Activated T-cell treated with anti-CD3 and anti-CD28 coated beads for 24 hours (primary cell): ENCODE measurements at regions not wholly inside any gene's neighbourhood (a gene's known extent, or its start where the extent isn't known, plus 50 kb on each side); places are given as distances from the start of the nearest gene placed in this dataset.

ENCODE experiments used
- DNase-seq: peaks from one replicate; pipeline ENCODE4 v3.0.0-alpha.2; 2020; ENCODE audit warnings: low read depth

GRCh38 chr1:201589186-201589585, 50.3 kb downstream of the NAV1 start:
- no peak for DNase-seq

DNA sequence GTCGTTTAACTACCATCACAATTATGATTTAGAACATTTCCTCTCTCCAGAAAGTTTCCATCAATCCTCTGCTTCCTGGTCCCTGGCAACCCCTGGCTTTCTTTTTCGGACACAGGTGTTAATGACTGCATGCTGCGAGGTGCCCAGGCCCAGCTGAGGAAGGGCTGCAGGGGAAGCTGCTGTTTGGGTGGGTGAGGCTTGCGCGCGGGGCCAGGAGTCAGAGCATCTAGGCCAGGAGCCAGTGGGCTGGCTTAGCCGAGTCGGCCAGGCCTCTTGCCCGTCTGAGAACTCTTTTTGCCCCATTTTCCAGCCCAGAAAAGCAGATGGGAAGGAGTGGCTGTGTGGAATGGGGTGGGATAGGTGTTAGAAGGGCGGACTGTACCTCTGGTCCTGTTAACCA, 51.5 kb downstream of the NAV1 start:
- DNase-seq, result no peak

DNA sequence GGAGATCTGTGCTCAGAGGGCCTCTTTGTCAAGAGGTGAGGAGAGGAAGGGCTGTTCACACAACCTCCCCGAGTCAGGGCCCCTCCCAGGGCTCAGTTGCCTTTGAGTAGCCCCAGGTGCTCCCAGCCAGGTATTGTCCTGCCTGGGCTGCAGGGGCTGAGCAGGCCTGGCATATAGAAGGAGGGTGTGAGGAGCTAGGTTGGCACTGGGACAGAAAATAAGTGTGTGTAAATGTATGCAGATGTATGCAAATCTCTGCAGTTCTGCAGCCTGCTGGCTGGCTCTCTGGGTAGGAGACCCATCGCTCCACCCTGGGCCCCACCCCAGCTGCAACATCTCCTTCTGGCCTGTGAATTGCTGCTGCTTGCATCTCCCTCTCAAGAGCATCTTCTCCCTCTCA, 52.4 kb downstream of the NAV1 start:
- no peak for DNase-seq

DNA sequence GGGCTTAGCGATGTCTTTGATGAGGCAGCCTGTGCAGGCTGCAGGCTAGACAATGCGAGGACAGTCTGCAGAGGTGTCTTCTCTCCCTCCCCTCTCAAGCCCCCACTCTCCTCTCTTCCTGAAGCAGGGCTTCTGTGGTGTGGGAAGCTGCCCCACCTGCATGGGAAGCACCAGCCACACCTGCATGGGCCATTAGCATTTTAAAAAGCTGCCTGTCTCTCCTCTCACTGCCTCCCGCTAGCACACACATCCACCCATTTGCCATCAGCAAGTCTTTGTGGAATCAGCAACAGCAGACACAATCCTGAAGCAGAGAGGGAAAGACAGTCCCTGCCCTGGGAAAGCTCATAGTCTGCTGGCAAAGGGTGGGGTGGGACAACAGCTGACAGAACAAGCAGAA, 53.1 kb downstream of the NAV1 start:
- DNase-seq, result no peak

GRCh38 chr1:201593200-201593921, 54.4 kb downstream of the NAV1 start:
- DNase-seq, result no peak

DNA sequence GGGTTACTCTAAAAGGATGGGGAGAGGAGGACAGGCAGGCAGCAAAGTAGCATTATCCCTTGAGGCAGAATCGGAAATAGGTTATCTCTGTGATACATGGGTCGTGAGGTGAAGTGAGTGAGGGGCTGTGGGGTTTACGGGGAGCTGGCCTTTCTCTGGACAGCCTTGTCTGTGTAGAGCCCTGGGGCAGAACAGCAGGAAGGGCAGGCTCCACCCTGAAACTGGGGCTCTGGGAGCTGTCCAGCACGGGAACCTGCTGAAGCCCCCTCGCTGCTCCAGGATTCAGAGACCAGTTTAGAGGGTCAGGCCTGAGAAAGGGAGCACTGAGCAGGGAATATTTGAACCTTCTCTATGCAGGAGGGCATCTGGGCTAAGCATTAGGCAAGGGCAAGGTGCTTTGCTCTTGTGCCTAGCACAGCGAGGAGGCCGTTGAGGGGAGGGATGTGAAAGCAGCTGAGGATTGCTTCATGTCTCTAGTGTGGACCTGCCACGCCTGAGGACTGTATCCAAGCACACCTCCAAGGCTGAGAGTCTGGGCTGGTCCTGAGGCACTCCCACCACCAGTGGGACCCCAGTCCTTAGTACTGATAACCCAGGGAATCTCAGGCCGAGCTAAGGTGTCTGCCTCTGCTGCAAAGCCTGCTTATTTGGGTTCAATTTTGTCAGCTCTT, 55.8 kb downstream of the NAV1 start:
- no peak for DNase-seq

DNA sequence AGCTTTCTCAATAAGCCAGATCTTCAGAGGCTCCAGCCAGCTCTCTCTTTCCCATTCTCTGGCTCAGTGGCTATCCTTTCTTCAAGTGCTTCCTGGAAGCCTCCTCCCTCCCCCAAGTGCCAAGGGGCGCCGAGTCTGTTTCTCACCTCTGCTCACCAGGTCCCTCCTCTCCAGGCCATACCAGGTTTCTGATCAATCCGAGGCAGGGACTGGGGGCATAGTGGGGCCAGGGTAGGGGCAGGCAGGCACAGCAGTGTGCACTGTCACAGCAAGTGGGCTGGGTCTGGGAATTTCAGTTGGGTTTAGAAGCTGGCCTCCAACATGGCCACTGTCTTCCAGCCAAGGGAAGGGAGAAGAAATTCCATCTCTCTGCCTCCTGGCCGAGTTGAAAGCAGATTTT, 56.5 kb downstream of the NAV1 start:
- no peak for DNase-seq

GRCh38 chr1:201596101-201596868, 57.4 kb downstream of the NAV1 start:
- DNase-seq, result no peak

DNA sequence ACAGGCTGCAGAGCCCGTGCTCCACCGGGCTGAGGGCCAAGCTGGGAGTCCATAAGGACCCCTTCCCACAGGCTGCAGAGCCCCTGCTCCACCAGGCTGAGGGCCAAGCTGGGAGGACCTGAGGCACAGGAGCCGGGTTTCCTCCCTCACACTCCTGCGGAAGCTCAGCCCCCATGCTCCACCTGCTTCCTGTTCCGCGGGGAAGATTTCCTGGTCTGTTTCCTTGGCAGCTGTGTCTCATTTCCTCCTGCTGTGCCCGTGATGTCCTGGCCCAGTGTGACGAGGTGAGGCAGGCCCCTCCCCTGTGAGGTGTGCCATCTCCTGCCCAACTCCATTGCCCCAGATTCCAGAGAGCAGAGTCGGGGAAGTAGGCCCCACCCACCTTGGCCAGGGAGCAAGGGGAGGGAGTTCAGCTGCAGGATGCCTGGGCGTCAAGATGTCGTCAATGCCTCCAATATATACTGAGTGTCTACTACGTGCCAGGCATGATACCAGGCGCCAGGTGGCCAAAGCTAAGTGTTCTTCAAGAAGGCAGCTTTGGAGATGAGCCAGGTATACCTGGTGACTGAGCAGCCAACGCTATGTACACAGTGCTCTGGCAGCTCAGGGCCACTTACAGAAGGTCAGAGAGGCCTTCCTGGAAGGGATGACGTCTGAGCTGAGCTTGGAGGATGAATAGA, 58.8 kb downstream of the NAV1 start:
- no peak for DNase-seq

GRCh38 chr1:201598396-201598795, 59.5 kb downstream of the NAV1 start:
- DNase-seq, result no peak

DNA sequence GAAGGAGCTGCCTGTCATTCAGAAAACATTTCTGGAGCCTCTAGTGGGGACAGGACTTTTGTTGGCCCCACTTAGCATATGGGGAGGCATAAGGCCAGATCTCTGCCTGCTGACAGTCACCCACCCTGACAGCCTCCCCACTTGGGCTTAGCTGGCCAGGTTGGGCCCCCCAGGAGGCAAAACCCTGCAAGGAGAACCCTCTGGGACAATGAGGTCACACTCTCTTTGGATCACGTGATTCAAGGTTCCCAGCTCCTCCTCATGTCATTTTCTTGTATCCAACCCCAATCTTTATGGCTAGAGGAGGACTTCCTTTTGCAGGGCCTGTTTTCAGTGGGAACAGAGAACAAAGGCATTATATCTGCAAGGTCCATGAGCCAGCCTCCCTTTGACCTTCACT, 60.0 kb downstream of the NAV1 start:
- no peak for DNase-seq

DNA sequence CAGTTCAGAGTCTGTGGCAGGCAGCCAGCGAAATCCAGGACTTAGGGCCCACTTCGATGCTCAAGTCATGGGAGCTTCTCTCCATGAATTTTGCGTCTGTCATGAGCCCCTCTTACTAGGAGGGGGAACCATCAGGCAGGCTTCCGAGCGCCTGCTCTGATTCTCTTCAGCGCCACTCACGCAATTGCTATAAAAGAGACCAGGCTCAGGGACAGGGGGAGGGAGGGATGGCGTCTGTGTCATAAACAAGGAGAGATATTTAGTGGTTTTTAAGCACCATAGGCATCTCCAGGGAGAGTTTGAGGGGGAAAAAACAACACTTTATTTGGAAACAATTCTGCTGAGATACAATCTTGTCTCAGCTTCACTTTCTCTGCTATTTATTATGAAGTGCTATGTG, 60.6 kb downstream of the NAV1 start:
- DNase-seq, result no peak

GRCh38 chr1:201602413-201603265, 63.7 kb downstream of the NAV1 start:
- no peak for DNase-seq

DNA sequence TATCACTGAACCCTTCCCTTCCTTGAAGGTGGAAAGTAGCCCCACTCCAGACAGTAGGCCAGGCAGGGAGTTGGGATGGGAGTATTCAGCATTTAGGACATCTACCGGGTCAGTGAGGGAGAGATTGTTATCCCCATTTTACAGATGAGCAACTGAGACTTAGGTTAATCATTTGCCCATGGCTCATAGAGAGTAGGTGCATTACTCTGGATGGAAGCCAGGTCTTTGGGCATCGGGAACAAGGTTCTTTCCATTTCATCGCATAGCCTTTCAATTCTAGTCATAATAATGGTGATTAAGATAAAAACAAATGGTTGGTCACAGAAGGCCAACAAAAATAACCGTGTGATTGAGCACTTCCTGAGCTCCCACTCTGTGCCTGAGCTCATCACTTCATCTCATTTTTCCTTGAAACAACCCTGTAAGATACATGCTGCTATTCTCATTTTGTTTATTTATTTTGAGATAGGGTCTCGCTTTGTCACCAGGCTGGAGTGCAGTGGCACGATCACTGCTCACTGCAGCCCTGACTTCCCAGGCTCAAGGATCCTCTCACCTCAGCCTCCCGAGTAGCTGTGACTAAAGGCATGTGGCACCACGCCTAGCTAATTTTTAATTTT, 64.8 kb downstream of the NAV1 start:
- DNase-seq, result no peak

GRCh38 chr1:201605385-201606010, 66.6 kb downstream of the NAV1 start:
- no peak for DNase-seq

DNA sequence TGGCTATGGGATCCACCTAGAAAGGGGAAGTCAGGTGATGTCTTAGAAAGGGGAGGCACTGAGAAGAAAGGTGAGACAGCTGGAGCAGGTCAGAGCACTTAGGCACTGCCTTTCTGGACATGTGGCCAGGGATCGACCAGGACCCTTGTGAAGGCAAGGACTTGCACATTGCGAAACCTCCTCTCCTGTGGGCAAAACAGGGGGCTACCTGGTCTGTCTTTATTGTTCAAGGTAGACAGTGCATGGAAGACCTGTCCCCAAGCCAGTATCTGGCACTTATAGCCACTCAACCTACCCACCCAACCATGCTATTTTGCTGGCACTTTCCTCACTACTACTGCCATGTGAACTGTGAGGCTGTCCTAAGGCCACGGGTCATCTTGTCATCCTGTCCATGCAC, 67.2 kb downstream of the NAV1 start:
- no peak for DNase-seq

DNA sequence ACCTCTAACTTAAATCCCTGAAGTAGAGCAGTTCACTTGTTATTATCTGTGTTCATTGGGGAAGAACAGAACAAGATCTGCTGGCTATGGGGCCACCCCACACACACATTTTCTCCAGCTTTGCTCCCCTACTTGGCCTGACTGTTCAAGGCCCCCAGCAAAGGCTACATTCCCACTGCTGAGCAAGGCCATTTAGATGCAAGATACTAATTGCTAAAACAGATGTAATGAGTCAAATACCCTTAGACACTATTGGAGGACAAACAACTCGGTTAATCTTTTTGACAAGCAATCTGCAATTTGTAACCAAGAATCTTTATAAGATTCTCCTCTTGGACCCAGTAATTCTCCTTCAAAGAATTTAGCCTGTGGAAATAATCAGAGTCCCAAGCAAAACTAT, 67.7 kb downstream of the NAV1 start:
- no peak for DNase-seq

DNA sequence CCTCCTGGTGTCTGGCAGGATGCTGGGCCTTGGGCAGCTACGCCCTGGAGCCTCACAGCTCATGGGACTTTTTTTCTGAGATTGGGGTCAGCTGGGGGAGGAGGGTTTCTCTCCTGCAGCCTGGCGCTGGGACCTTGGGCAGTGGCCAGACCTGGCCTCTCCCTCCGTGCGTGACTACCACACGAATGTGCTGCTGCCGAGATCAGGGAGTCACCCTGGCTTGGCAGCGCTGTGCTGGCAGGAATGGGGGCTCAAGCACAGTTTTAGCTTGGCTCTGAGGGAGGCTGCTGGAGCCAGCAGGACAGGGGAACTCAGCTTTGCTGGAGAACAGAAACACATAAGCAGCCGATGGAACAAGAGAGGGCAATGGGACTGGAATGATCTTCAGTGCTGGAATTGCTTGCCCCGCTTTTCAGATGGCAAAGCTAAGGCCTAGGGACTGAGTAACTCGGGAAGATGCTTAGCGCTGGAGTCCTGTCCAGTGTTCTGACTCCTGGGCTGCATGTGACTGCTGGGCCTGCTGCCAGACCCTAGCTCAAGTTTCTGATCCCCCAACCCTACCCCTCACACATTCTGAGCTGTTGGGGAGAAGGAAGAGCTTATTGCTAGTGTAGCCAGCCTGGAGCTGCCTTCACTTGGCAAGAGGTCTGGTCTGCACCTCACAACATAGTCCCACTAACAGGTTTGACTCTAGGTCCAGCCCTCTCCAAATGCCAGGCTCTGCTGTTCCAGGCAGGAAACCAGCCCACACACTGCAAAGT, 69.9 kb downstream of the NAV1 start:
- DNase-seq, result no peak

GRCh38 chr1:201609661-201610318, 70.9 kb downstream of the NAV1 start:
- no peak for DNase-seq
